ENCODE measurements at regions not wholly inside any gene's neighbourhood (a gene's known extent, or its start where the extent isn't known, plus 50 kb on each side); places are given as distances from the start of the nearest gene placed in this dataset.

GRCh38 chr9:99573085-99573484, 248.6 kb upstream of the NR4A3 start:
- BruUV-seq (replicated peaks): no TSS peak
- no peaks in the 10 kb centered on the region; a peak in 1 of 5 replicates for H3K27me3 ChIP-seq (ENCODE audit: control insufficient read depth in 2 of 2, insufficient read depth in 2 of 2, low read length in 2 of 2)
- no peaks in the 10 kb centered on the region for H4K20me1 ChIP-seq (replicated peaks; ENCODE audit: control insufficient read depth, insufficient read depth, low read length)
- H3K9me1 ChIP-seq (ENCODE audit: control insufficient read depth, insufficient read depth, low read length): no peaks in the 10 kb centered on the region
- no peak for TF ChIP-seq ZNF830 (CRISPR knock-in tag; IDR thresholded peaks at IDR 0.05)
- no peak for TF ChIP-seq KAT7 (CRISPR knock-in tag; IDR thresholded peaks at IDR 0.05; ENCODE audit: borderline replicate concordance)
- TF ChIP-seq RBM34 (IDR thresholded peaks at IDR 0.05; ENCODE audit: borderline replicate concordance, insufficient read depth, low read length): no peak
- no peak for TF ChIP-seq TGIF2 (CRISPR knock-in tag; IDR thresholded peaks at IDR 0.05)
- TF ChIP-seq CBX5 (IDR thresholded peaks at IDR 0.05; ENCODE audit: borderline replicate concordance, low read depth): no peak
- TF ChIP-seq LEF1 (IDR thresholded peaks at IDR 0.05): no peak
- TF ChIP-seq ZNF384 (IDR thresholded peaks at IDR 0.05; ENCODE audit: low read depth, low read length): no peak
- no peak for TF ChIP-seq GTF2F1 (IDR thresholded peaks at IDR 0.05; ENCODE audit: low read depth, low read length)
- TF ChIP-seq ZNF3 (CRISPR knock-in tag; IDR thresholded peaks at IDR 0.05): no peak
- TF ChIP-seq, protein P1, sequence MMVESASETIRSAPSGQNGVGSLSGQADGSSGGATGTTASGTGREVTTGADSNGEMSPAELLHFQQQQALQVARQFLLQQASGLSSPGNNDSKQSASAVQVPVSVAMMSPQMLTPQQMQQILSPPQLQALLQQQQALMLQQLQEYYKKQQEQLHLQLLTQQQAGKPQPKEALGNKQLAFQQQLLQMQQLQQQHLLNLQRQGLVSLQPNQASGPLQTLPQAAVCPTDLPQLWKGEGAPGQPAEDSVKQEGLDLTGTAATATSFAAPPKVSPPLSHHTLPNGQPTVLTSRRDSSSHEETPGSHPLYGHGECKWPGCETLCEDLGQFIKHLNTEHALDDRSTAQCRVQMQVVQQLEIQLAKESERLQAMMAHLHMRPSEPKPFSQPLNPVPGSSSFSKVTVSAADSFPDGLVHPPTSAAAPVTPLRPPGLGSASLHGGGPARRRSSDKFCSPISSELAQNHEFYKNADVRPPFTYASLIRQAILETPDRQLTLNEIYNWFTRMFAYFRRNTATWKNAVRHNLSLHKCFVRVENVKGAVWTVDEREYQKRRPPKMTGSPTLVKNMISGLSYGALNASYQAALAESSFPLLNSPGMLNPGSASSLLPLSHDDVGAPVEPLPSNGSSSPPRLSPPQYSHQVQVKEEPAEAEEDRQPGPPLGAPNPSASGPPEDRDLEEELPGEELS (CRISPR knock-in tag; IDR thresholded peaks at IDR 0.05; ENCODE audit: borderline replicate concordance): no peak
- TF ChIP-seq NFYB (IDR thresholded peaks at IDR 0.05; ENCODE audit: extremely low read depth, insufficient read length): no peak
- H3K9ac ChIP-seq (ENCODE audit: insufficient read depth in 1 of 2, low read depth in 2 of 2, low read length in 2 of 2): no peak overlapping the region
- H2AFZ ChIP-seq (ENCODE audit: low read depth, low read length): no peak overlapping the region
- H3K36me3 ChIP-seq (ENCODE audit: control insufficient read depth, insufficient read depth, low read length): no peaks in the 10 kb centered on the region
- H3K4me1 ChIP-seq (replicated peaks in 1 of 2; ENCODE audit: control insufficient read depth in 2 of 2, insufficient read depth in 2 of 2, low read length in 2 of 2): no peaks in the 10 kb centered on the region
- POLR2A ChIA-PET: interaction anchor here (0.6 kb wide), 1 partner anchor 1713 kb away, joined by 4 read pairs; no protein-coding TSS in a partner anchor
- H3K27ac ChIP-seq (ENCODE audit: extremely low read depth, low read depth, low read length): no peak overlapping the region
- CTCF ChIA-PET (ENCODE audit: low intra/inter-chr PET ratio): no interaction called here
- in situ Hi-C loops (cut with MboI): no loop called here
- H3K79me2 ChIP-seq (ENCODE audit: control insufficient read depth, insufficient read depth, low read length): no peaks in the 10 kb centered on the region
- H3K4me2 ChIP-seq (ENCODE audit: insufficient read depth, low read length): no peak overlapping the region
- H3K4me3 ChIP-seq: no peak overlapping the region
- no peak for DNase-seq (ENCODE audit: extremely low read depth in 1 of 4, low spot score in 3 of 4)
- no peaks in the 10 kb centered on the region for H3K9me3 ChIP-seq (replicated peaks; ENCODE audit: control insufficient read depth, insufficient read depth, low read depth, low read length)
- no peak for ATAC-seq
- intact Hi-C loops (cut with micrococcal nuclease): loop anchor here (10.0 kb wide), 2 partner anchors 102 to 308 kb away; no protein-coding TSS in a partner anchor
- no peak for FAIRE-seq
- WGBS (ENCODE audit: insufficient coverage, low coverage, missing lambda C conversion rate): 3% methylated on average over 5 of the region's 5 CpGs
